ENCODE measurements at regions not wholly inside any gene's neighbourhood (a gene's known extent, or its start where the extent isn't known, plus 50 kb on each side); places are given as distances from the start of the nearest gene placed in this dataset.

GRCh38 chr9:29214154-29214689 is 1640.9 kb upstream of the C9orf72 start:
- TF ChIP-seq, protein P1, sequence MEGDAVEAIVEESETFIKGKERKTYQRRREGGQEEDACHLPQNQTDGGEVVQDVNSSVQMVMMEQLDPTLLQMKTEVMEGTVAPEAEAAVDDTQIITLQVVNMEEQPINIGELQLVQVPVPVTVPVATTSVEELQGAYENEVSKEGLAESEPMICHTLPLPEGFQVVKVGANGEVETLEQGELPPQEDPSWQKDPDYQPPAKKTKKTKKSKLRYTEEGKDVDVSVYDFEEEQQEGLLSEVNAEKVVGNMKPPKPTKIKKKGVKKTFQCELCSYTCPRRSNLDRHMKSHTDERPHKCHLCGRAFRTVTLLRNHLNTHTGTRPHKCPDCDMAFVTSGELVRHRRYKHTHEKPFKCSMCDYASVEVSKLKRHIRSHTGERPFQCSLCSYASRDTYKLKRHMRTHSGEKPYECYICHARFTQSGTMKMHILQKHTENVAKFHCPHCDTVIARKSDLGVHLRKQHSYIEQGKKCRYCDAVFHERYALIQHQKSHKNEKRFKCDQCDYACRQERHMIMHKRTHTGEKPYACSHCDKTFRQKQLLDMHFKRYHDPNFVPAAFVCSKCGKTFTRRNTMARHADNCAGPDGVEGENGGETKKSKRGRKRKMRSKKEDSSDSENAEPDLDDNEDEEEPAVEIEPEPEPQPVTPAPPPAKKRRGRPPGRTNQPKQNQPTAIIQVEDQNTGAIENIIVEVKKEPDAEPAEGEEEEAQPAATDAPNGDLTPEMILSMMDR (conservative IDR thresholded peaks at IDR 0.05; ENCODE audit: low read length) = no peak
- TF ChIP-seq EZH2phosphoT487 (IDR thresholded peaks at IDR 0.05; ENCODE audit: borderline replicate concordance) = no peak

Data from Loucy (cell line).